ENCODE measurements at regions not wholly inside any gene's neighbourhood (a gene's known extent, or its start where the extent isn't known, plus 50 kb on each side); places are given as distances from the start of the nearest gene placed in this dataset.

GRCh38 chr19:23522431-23522830 lies 127.2 kb upstream of the ZNF91 start:
- Histone ChIP-seq H3K4me1 (ENCODE audit: control insufficient read depth, insufficient read depth, low read length) (no peaks in the 10 kb centered on the region), H3K9me3 (ENCODE audit: control insufficient read depth, low read length) (peaks cover 12% of the 10 kb centered on the region)
- WGBS, 2 experiments, result 83 to 96% methylated on average over 1 of the region's 1 CpG

GRCh38 chr19:23521471-23521870 lies 126.2 kb upstream of the ZNF91 start:
- 71 to 84% methylated on average over 1 of the region's 1 CpG for WGBS, 2 experiments
- Histone ChIP-seq H3K9me3 (ENCODE audit: control insufficient read depth, low read length) (peaks cover 13% of the 10 kb centered on the region), H3K27me3 (ENCODE audit: control insufficient read depth, insufficient read depth, low read length, poor library complexity, severe bottlenecking) (no peaks in the 10 kb centered on the region), H3K4me1 (ENCODE audit: control insufficient read depth, insufficient read depth, low read length) (no peaks in the 10 kb centered on the region), H3K36me3 (ENCODE audit: control insufficient read depth, insufficient read depth, low read length) (no peaks in the 10 kb centered on the region), H3K4me3 (ENCODE audit: insufficient read depth, low read depth, low read length) (no peak overlapping the region), H3K27ac (ENCODE audit: insufficient read depth, low read depth, low read length, poor library complexity, severe bottlenecking) (no peak overlapping the region)

More at GRCh38 chr19:23522431-23522830, 127.2 kb upstream of the ZNF91 start:
- Histone ChIP-seq H3K27ac (ENCODE audit: insufficient read depth, low read depth, low read length, poor library complexity, severe bottlenecking) (no peak overlapping the region), H3K4me3 (ENCODE audit: insufficient read depth, low read depth, low read length) (no peak overlapping the region), H3K27me3 (ENCODE audit: control insufficient read depth, insufficient read depth, low read length, poor library complexity, severe bottlenecking) (no peaks in the 10 kb centered on the region), H3K36me3 (ENCODE audit: control insufficient read depth, insufficient read depth, low read length) (no peaks in the 10 kb centered on the region)

GRCh38 chr19:23520441-23520840 lies 125.2 kb upstream of the ZNF91 start:
- H3K4me3 ChIP-seq (ENCODE audit: insufficient read depth, low read depth, low read length), result no peak overlapping the region
- H3K4me1 ChIP-seq (ENCODE audit: control insufficient read depth, insufficient read depth, low read length), result no peaks in the 10 kb centered on the region
- H3K27ac ChIP-seq (ENCODE audit: insufficient read depth, low read depth, low read length, poor library complexity, severe bottlenecking), result no peak overlapping the region
- H3K27me3 ChIP-seq (ENCODE audit: control insufficient read depth, insufficient read depth, low read length, poor library complexity, severe bottlenecking), result no peaks in the 10 kb centered on the region
- no peaks in the 10 kb centered on the region for H3K36me3 ChIP-seq (ENCODE audit: control insufficient read depth, insufficient read depth, low read length)
- H3K9me3 ChIP-seq (ENCODE audit: control insufficient read depth, low read length), result peaks cover 10% of the 10 kb centered on the region
- WGBS, 2 experiments, result 78 to 96% methylated on average over 2 of the region's 2 CpGs

DNA sequence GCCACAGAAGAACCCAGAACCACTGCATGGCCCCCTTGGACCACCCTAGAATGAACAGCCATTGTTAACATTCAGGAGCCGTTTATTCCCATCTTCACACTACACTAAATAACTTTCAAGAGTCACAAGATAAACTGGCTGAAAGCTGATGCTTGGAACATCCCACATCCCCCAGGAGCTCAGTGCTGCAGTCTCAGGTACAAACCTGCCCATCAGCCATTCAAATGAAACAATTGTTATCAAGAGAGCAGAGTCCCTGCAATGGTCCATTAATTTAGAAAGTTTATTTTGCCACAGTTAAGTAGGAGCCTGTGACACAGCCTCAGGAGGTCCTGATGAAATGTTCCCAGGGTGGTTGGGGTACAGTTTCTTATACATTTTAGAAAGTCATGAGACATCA lies 123.8 kb upstream of the ZNF91 start:
- H3K36me3 ChIP-seq (ENCODE audit: control insufficient read depth, insufficient read depth, low read length), result no peaks in the 10 kb centered on the region
- no peaks in the 10 kb centered on the region for H3K4me1 ChIP-seq (ENCODE audit: control insufficient read depth, insufficient read depth, low read length)
- no peaks in the 10 kb centered on the region for H3K27me3 ChIP-seq (ENCODE audit: control insufficient read depth, insufficient read depth, low read length, poor library complexity, severe bottlenecking)
- H3K27ac ChIP-seq (ENCODE audit: insufficient read depth, low read depth, low read length, poor library complexity, severe bottlenecking), result no peak overlapping the region
- H3K4me3 ChIP-seq (ENCODE audit: insufficient read depth, low read depth, low read length), result no peak overlapping the region
- 70 to 80% methylated on average over 1 of the region's 1 CpG for WGBS, 2 experiments
- H3K9me3 ChIP-seq (ENCODE audit: control insufficient read depth, low read length), result peaks cover 12% of the 10 kb centered on the region

DNA sequence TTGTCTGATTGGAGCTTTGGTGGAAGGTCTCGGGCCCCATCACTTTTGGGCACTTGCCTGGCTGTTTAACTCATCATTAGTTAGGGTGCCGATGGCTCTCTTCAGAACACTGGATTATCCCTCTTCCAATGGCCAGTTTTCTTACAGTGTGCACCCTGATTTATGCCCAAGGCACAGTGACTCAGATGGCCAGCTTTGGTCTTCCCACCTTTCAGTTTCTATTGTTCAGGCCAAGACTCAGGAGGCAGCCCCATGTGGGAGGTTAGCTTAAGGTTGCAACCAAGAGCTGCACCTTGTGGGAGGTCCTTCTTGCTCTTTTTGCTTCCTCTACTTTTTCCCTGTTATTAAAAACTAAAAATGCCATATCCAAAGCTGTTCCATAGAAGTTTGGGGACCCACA lies 121.0 kb upstream of the ZNF91 start:
- WGBS, 2 experiments, result 77 to 87% methylated on average over 2 of the region's 2 CpGs
- H3K9me3 ChIP-seq (ENCODE audit: control insufficient read depth, low read length), result peaks cover 13% of the 10 kb centered on the region

DNA sequence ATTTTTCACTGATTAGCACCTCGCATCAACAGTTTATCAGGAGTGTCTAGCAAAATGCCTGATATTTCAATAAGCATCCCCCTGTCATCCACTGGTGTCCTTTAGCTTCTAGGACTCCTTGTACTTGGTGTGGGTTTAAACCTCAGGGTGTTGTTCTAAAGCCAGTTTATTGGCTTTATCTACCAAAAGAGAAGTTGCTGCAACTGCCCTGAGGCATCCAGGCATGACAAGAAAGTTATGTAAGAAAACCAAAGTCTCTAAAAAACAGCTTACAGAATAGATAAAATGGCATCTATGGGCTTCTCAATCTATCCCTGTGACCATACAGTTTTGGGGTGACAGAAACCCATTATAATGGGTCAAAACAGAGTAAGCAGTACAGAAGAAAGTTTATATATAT lies 120.3 kb upstream of the ZNF91 start:
- no peak overlapping the region for H3K4me3 ChIP-seq (ENCODE audit: insufficient read depth, low read depth, low read length)
- H3K9me3 ChIP-seq (ENCODE audit: control insufficient read depth, low read length), result peaks cover 15% of the 10 kb centered on the region
- H3K27ac ChIP-seq (ENCODE audit: insufficient read depth, low read depth, low read length, poor library complexity, severe bottlenecking), result no peak overlapping the region
- WGBS, 2 experiments, result 52 to 71% methylated on average over 1 of the region's 1 CpG
- no peaks in the 10 kb centered on the region for H3K27me3 ChIP-seq (ENCODE audit: control insufficient read depth, insufficient read depth, low read length, poor library complexity, severe bottlenecking)
- no peaks in the 10 kb centered on the region for H3K4me1 ChIP-seq (ENCODE audit: control insufficient read depth, insufficient read depth, low read length)
- H3K36me3 ChIP-seq (ENCODE audit: control insufficient read depth, insufficient read depth, low read length), result no peaks in the 10 kb centered on the region

More for the DNA sequence above, 121.0 kb upstream of the ZNF91 start:
- Histone ChIP-seq H3K4me3 (ENCODE audit: insufficient read depth, low read depth, low read length) (no peak overlapping the region), H3K4me1 (ENCODE audit: control insufficient read depth, insufficient read depth, low read length) (no peaks in the 10 kb centered on the region), H3K36me3 (ENCODE audit: control insufficient read depth, insufficient read depth, low read length) (no peaks in the 10 kb centered on the region), H3K27me3 (ENCODE audit: control insufficient read depth, insufficient read depth, low read length, poor library complexity, severe bottlenecking) (no peaks in the 10 kb centered on the region), H3K27ac (ENCODE audit: insufficient read depth, low read depth, low read length, poor library complexity, severe bottlenecking) (no peak overlapping the region)

GRCh38 chr19:23512151-23512925 lies 117.1 kb upstream of the ZNF91 start:
- Histone ChIP-seq H3K9me3 (ENCODE audit: control insufficient read depth, low read length) (peaks cover 17% of the 10 kb centered on the region), H3K27ac (ENCODE audit: insufficient read depth, low read depth, low read length, poor library complexity, severe bottlenecking) (no peak overlapping the region), H3K36me3 (ENCODE audit: control insufficient read depth, insufficient read depth, low read length) (no peaks in the 10 kb centered on the region), H3K4me1 (ENCODE audit: control insufficient read depth, insufficient read depth, low read length) (no peaks in the 10 kb centered on the region), H3K27me3 (ENCODE audit: control insufficient read depth, insufficient read depth, low read length, poor library complexity, severe bottlenecking) (no peaks in the 10 kb centered on the region), H3K4me3 (ENCODE audit: insufficient read depth, low read depth, low read length) (no peak overlapping the region)
- WGBS, 2 experiments, result 85 to 87% methylated on average over 24 of the region's 24 CpGs

DNA sequence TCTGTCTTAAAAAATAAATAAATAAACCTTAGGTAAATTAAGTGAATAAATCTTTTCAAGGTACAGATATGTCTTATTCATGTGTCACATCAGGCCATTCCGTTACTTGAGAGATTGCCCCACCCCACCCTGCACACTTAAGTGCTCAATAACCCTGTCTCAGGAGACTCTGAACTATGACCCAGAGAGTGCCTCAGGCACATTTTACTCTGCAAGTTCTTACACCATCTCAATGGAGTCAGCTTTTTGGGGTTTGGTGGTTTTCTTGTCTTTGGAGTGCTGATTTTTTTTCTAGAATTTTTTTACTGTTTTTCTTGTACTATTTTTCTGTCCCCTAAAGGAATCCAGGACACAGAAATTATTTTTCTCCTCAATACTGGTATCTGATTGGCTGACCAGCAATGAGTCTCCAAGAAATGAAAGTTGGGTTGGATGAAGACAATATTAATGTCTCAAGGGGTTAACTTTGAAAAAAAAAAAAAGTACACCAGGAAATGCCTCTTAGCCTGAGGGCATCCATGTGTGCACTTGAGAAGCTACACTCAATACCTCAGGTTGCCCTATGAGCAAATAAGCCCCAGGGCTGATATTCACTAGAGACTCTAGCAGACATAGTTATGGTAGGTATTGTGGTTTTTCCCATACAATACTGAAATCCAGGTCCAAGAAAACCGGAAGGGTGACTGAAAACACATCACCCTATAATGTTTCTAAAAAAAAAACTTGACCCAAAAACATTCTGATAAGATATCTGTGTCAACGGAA lies 114.6 kb upstream of the ZNF91 start:
- WGBS, 2 experiments, result 65 to 79% methylated on average over 1 to 3 of the region's 3 CpGs

DNA sequence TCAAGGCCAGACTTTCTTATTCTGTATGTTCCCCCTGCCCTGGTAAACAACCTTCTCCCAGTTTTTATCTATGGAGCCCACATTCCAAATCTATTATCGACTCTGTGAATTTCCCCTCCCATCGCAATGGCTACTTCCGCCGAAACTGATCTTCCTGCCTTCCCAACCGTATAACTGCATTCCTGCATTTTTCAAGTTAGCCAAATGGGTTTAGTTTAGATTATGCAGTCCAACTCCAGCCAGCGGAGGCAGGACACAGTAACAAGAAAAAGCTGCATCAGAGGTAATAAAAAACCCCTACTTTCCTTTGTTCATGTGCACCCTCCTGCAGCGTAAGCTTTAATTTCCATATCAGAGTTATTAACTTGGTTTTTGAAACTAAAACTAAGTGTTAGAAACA lies 112.2 kb upstream of the ZNF91 start:
- Histone ChIP-seq H3K36me3 (ENCODE audit: control insufficient read depth, insufficient read depth, low read length) (no peaks in the 10 kb centered on the region), H3K4me1 (ENCODE audit: control insufficient read depth, insufficient read depth, low read length) (no peaks in the 10 kb centered on the region), H3K27me3 (ENCODE audit: control insufficient read depth, insufficient read depth, low read length, poor library complexity, severe bottlenecking) (no peaks in the 10 kb centered on the region), H3K27ac (ENCODE audit: insufficient read depth, low read depth, low read length, poor library complexity, severe bottlenecking) (no peak overlapping the region), H3K4me3 (ENCODE audit: insufficient read depth, low read depth, low read length) (no peak overlapping the region), H3K9me3 (ENCODE audit: control insufficient read depth, low read length) (peaks cover 12% of the 10 kb centered on the region)
- 89 to 93% methylated on average over 6 to 7 of the region's 7 CpGs for WGBS, 2 experiments

More for the DNA sequence above, 114.6 kb upstream of the ZNF91 start:
- H3K4me1 ChIP-seq (ENCODE audit: control insufficient read depth, insufficient read depth, low read length), result no peaks in the 10 kb centered on the region
- H3K4me3 ChIP-seq (ENCODE audit: insufficient read depth, low read depth, low read length), result no peak overlapping the region
- no peaks in the 10 kb centered on the region for H3K36me3 ChIP-seq (ENCODE audit: control insufficient read depth, insufficient read depth, low read length)
- no peak overlapping the region for H3K27ac ChIP-seq (ENCODE audit: insufficient read depth, low read depth, low read length, poor library complexity, severe bottlenecking)
- peaks cover 12% of the 10 kb centered on the region for H3K9me3 ChIP-seq (ENCODE audit: control insufficient read depth, low read length)
- no peaks in the 10 kb centered on the region for H3K27me3 ChIP-seq (ENCODE audit: control insufficient read depth, insufficient read depth, low read length, poor library complexity, severe bottlenecking)

DNA sequence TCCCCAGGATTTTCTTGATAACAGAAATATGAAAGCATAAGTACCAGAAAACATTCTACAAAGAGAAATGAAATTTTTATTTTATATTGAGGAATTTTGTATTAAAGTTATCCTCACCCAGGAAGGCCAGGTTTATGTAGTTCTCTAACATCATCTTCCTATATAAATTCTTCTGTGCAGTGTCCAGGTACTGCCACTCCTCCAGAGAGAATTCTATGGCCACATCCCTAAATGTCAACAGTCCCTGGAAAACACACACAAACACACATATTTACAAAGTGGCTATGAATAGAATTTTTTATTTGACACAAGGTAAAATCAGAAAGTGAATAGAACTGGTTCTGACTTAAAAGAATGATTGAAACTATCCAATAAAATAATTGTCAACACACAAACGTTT lies 110.5 kb upstream of the ZNF91 start:
- Histone ChIP-seq H3K27me3 (ENCODE audit: control insufficient read depth, insufficient read depth, low read length, poor library complexity, severe bottlenecking) (no peaks in the 10 kb centered on the region), H3K4me3 (ENCODE audit: insufficient read depth, low read depth, low read length) (no peak overlapping the region), H3K36me3 (ENCODE audit: control insufficient read depth, insufficient read depth, low read length) (no peaks in the 10 kb centered on the region), H3K9me3 (ENCODE audit: control insufficient read depth, low read length) (peaks cover 10% of the 10 kb centered on the region), H3K4me1 (ENCODE audit: control insufficient read depth, insufficient read depth, low read length) (no peaks in the 10 kb centered on the region), H3K27ac (ENCODE audit: insufficient read depth, low read depth, low read length, poor library complexity, severe bottlenecking) (no peak overlapping the region)
- WGBS, 2 experiments, result no CpG with 5 or more reads among the region's 1 CpG
